ENCODE measurements at regions not wholly inside any gene's neighbourhood (a gene's known extent, or its start where the extent isn't known, plus 50 kb on each side); places are given as distances from the start of the nearest gene placed in this dataset.

GRCh38 chr6:133170602-133171001 lies 70.6 kb upstream of the EYA4 start:
- no peak overlapping the region for H2AFZ ChIP-seq
- H3K4me2 ChIP-seq (ENCODE audit: low read length), result no peak overlapping the region
- no peaks in the 10 kb centered on the region for H3K36me3 ChIP-seq (ENCODE audit: control insufficient read depth, insufficient read depth, low read length)
- H3K4me3 ChIP-seq (ENCODE audit: low read depth, low read length), result no peak overlapping the region
- H3K79me2 ChIP-seq, result no peaks in the 10 kb centered on the region
- no peaks in the 10 kb centered on the region for H3K9me3 ChIP-seq (ENCODE audit: control insufficient read depth, low read length)
- TF ChIP-seq, protein P1, sequence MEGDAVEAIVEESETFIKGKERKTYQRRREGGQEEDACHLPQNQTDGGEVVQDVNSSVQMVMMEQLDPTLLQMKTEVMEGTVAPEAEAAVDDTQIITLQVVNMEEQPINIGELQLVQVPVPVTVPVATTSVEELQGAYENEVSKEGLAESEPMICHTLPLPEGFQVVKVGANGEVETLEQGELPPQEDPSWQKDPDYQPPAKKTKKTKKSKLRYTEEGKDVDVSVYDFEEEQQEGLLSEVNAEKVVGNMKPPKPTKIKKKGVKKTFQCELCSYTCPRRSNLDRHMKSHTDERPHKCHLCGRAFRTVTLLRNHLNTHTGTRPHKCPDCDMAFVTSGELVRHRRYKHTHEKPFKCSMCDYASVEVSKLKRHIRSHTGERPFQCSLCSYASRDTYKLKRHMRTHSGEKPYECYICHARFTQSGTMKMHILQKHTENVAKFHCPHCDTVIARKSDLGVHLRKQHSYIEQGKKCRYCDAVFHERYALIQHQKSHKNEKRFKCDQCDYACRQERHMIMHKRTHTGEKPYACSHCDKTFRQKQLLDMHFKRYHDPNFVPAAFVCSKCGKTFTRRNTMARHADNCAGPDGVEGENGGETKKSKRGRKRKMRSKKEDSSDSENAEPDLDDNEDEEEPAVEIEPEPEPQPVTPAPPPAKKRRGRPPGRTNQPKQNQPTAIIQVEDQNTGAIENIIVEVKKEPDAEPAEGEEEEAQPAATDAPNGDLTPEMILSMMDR (IDR thresholded peaks at IDR 0.05), result no peak
- H3K9ac ChIP-seq, result no peak overlapping the region
- no peak overlapping the region for H3K27ac ChIP-seq
- no peaks in the 10 kb centered on the region for H3K27me3 ChIP-seq (ENCODE audit: control insufficient read depth, insufficient read depth, low read length)
- no peaks in the 10 kb centered on the region for H3K4me1 ChIP-seq

- Histone ChIP-seq H3K27ac (no peak overlapping the region), H3K27me3 (ENCODE audit: control insufficient read depth, insufficient read depth, low read length) (no peaks in the 10 kb centered on the region), H2AFZ (no peak overlapping the region), H3K36me3 (ENCODE audit: control insufficient read depth, insufficient read depth, low read length) (no peaks in the 10 kb centered on the region), H3K9me3 (ENCODE audit: control insufficient read depth, low read length) (no peaks in the 10 kb centered on the region), H3K4me2 (ENCODE audit: low read length) (no peak overlapping the region), H3K4me1 (no peaks in the 10 kb centered on the region), H3K4me3 (ENCODE audit: low read depth, low read length) (no peak overlapping the region), H3K9ac (no peak overlapping the region), H3K79me2 (no peaks in the 10 kb centered on the region)
- TF ChIP-seq, protein P1 (IDR thresholded peaks at IDR 0.05), result no peak
Measured at GRCh38 chr6:133171989-133172604, 69.1 kb upstream of the EYA4 start.

DNA sequence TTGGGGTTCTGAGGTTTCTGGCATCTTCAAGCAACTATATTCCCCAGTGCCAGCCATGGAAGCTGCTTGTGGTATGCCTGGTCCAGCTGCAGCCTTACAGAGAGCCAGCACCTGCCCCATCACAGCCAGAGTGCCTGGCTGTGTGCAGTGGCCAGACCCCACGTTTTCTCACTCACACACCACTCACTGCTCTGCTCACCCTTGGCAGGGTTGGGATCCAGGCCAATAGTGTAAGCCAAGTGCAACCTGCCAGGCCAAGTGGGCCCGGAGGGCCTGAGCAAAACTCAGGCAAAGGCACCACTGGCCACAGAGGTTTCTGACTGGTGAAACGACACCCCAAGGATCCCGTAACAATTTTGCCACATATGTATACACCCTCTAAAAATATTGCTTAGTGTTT lies 67.9 kb upstream of the EYA4 start:
- no peaks in the 10 kb centered on the region for H3K36me3 ChIP-seq (ENCODE audit: control insufficient read depth, insufficient read depth, low read length)
- no peaks in the 10 kb centered on the region for H3K79me2 ChIP-seq
- TF ChIP-seq, protein P1 (IDR thresholded peaks at IDR 0.05), result no peak
- no peaks in the 10 kb centered on the region for H3K4me1 ChIP-seq
- H3K9ac ChIP-seq, result no peak overlapping the region
- no peaks in the 10 kb centered on the region for H3K27me3 ChIP-seq (ENCODE audit: control insufficient read depth, insufficient read depth, low read length)
- H3K4me3 ChIP-seq (ENCODE audit: low read depth, low read length), result no peak overlapping the region
- no peak overlapping the region for H2AFZ ChIP-seq
- H3K4me2 ChIP-seq (ENCODE audit: low read length), result no peak overlapping the region
- H3K27ac ChIP-seq, result no peak overlapping the region
- H3K9me3 ChIP-seq (ENCODE audit: control insufficient read depth, low read length), result no peaks in the 10 kb centered on the region

- TF ChIP-seq, protein P1 (IDR thresholded peaks at IDR 0.05), result no peak
- no peak overlapping the region for H2AFZ ChIP-seq
- no peak overlapping the region for H3K27ac ChIP-seq
- no peak overlapping the region for H3K9ac ChIP-seq
- H3K4me3 ChIP-seq (ENCODE audit: low read depth, low read length), result no peak overlapping the region
- no peaks in the 10 kb centered on the region for H3K9me3 ChIP-seq (ENCODE audit: control insufficient read depth, low read length)
- no peaks in the 10 kb centered on the region for H3K79me2 ChIP-seq
- H3K36me3 ChIP-seq (ENCODE audit: control insufficient read depth, insufficient read depth, low read length), result no peaks in the 10 kb centered on the region
- H3K4me2 ChIP-seq (ENCODE audit: low read length), result no peak overlapping the region
- H3K27me3 ChIP-seq (ENCODE audit: control insufficient read depth, insufficient read depth, low read length), result no peaks in the 10 kb centered on the region
- H3K4me1 ChIP-seq, result no peaks in the 10 kb centered on the region
Measured at GRCh38 chr6:133179481-133179880, 61.7 kb upstream of the EYA4 start.

DNA sequence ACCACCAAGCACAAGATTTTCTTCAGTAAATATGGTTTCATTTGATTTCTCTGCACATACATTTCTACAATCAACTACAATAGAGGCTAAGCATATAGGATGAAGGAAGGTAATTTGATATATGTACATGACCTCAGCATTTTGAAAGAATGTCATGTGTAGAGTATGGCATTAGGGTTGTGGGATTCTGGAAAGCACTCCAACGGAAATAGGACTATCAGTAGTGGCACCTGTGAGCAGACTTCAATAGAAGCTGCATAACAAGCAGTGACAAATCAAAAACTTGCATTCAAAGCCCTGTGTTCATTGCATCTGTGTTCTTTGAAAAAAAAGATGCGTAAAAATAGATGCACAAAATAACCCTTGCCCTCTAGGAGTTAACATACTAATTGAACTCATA lies 57.5 kb upstream of the EYA4 start:
- Histone ChIP-seq H3K4me1 (no peaks in the 10 kb centered on the region), H2AFZ (no peak overlapping the region), H3K27me3 (ENCODE audit: control insufficient read depth, insufficient read depth, low read length) (no peaks in the 10 kb centered on the region), H3K36me3 (ENCODE audit: control insufficient read depth, insufficient read depth, low read length) (no peaks in the 10 kb centered on the region), H3K79me2 (no peaks in the 10 kb centered on the region), H3K4me2 (ENCODE audit: low read length) (no peak overlapping the region), H3K9me3 (ENCODE audit: control insufficient read depth, low read length) (no peaks in the 10 kb centered on the region), H3K4me3 (ENCODE audit: low read depth, low read length) (no peak overlapping the region), H3K27ac (no peak overlapping the region), H3K9ac (no peak overlapping the region)
- TF ChIP-seq, protein P1 (IDR thresholded peaks at IDR 0.05), result no peak

Measured in parathyroid adenoma (tissue), 2 donors.